ENCODE measurements at regions not wholly inside any gene's neighbourhood (a gene's known extent, or its start where the extent isn't known, plus 50 kb on each side); places are given as distances from the start of the nearest gene placed in this dataset.

DNA sequence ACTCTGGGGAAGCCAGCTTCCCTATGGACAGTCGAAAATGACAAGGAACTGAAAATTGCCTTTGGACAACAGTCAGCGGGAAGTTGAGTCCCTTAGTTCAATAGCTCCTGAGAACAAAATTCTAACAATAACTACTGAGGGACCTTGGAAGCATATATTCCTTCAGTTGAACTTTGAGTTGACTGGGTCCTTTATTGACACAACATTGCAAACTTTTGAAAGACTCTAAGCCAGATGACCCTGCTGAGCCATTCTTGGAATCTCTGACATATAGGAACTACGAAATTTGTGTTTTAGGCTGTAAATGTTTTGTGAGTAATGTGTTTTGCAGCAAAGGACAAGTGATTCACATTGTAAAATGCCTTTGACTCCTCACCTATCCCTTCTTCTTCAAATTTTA, 548.8 kb upstream of the LCORL start (continued):
- TF ChIP-seq TCF12 (IDR thresholded peaks at IDR 0.05; ENCODE audit: low read depth, low read length): no peak
- TF ChIP-seq, protein P1, sequence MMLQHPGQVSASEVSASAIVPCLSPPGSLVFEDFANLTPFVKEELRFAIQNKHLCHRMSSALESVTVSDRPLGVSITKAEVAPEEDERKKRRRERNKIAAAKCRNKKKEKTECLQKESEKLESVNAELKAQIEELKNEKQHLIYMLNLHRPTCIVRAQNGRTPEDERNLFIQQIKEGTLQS (IDR thresholded peaks at IDR 0.05; ENCODE audit: borderline replicate concordance, extremely low read depth, low read depth, low read length): no peak
- no peak for TF ChIP-seq MYB (IDR thresholded peaks at IDR 0.05; ENCODE audit: borderline replicate concordance, low read depth, low read length)
- TF ChIP-seq, protein P2, sequence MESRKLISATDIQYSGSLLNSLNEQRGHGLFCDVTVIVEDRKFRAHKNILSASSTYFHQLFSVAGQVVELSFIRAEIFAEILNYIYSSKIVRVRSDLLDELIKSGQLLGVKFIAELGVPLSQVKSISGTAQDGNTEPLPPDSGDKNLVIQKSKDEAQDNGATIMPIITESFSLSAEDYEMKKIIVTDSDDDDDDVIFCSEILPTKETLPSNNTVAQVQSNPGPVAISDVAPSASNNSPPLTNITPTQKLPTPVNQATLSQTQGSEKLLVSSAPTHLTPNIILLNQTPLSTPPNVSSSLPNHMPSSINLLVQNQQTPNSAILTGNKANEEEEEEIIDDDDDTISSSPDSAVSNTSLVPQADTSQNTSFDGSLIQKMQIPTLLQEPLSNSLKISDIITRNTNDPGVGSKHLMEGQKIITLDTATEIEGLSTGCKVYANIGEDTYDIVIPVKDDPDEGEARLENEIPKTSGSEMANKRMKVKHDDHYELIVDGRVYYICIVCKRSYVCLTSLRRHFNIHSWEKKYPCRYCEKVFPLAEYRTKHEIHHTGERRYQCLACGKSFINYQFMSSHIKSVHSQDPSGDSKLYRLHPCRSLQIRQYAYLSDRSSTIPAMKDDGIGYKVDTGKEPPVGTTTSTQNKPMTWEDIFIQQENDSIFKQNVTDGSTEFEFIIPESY (IDR thresholded peaks at IDR 0.05): no peak

DNA sequence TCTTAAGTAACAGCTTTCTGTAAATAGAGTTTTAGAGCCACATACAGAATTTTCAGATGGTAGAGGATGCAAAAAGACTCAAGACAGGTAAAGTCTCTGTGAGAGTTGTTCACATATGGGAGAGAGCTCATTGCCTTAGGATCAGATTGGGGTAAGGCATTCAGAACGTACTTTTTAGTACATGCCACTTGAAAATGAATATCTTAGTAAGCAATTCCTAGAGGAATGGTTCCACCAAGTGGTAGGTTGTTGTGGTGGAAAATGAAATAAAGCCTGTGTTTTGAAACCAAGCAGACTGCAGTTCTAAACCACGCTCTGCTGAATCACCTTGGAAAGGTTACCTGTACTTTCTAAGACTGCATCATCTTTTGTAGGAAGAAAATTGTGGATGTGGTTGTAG, 547.0 kb upstream of the LCORL start:
- Histone ChIP-seq H3K9ac (ENCODE audit: control insufficient read depth, insufficient read depth, low read length) (no peak overlapping the region), H3K4me2 (ENCODE audit: control insufficient read depth, insufficient read depth) (no peak overlapping the region), H2AFZ (ENCODE audit: control insufficient read depth, low read depth, low read length) (no peak overlapping the region), H3K9me3 (replicated peaks; ENCODE audit: control insufficient read depth, insufficient read depth, low read length) (no peaks in the 10 kb centered on the region), H3K36me3 (ENCODE audit: control insufficient read depth in 2 of 2, insufficient read depth in 2 of 2, low read length in 1 of 2) (no peaks in the 10 kb centered on the region), H3K4me3 (no peak overlapping the region), H3K79me2 (ENCODE audit: control insufficient read depth, insufficient read depth, low read length) (no peaks in the 10 kb centered on the region), H3K4me1 (ENCODE audit: control insufficient read depth, insufficient read depth, low read length) (no peaks in the 10 kb centered on the region), H3K27me3 (replicated peaks in 1 of 2; ENCODE audit: control insufficient read depth in 2 of 2, insufficient read depth in 2 of 2, low read length in 1 of 2) (no peaks in the 10 kb centered on the region; a peak in 1 of 4 replicates), H4K20me1 (ENCODE audit: control insufficient read depth, insufficient read depth) (no peaks in the 10 kb centered on the region), H3K27ac (ENCODE audit: control insufficient read depth, insufficient read depth) (no peak overlapping the region)
- no peak for DNase-seq (ENCODE audit: low read depth, low spot score)
- in situ Hi-C loops (cut with MboI): no loop called here
- WGBS (ENCODE audit: insufficient coverage, insufficient replicate concordance, low lambda C conversion rate, missing lambda C conversion rate): 13% methylated on average over 2 of the region's 2 CpGs
- FAIRE-seq: no peak
- POLR2A ChIA-PET: no interaction called here
- TF ChIP-seq RAD21 (IDR thresholded peaks at IDR 0.05; ENCODE audit: insufficient read depth, low read depth, low read length): peak; percentile 22; the same call in 1 of the 2 replicates
- 0 out of 6 replicates have a peak, but pooled peaks of 1 of the 3 experiments have one; percentile 9 for TF ChIP-seq CTCF (IDR thresholded peaks at IDR 0.05 in 2 of 3, conservative IDR thresholded peaks at IDR 0.05 in 1 of 3; ENCODE audit: control insufficient read depth in 2 of 3, extremely low read depth in 1 of 3, insufficient read depth in 1 of 3, low read depth in 3 of 3, low read length in 3 of 3)
- no peak for TF ChIP-seq SMC3 (IDR thresholded peaks at IDR 0.05; ENCODE audit: borderline replicate concordance, low read length)
- intact Hi-C loops (cut with micrococcal nuclease; ENCODE audit: unreplicated experiment): no loop called here
- ATAC-seq: no peak
- SMC1A ChIA-PET (ENCODE audit: uncharacterized antibody, unreplicated experiment): no interaction called here
- no TSS peak for BruUV-seq (replicated peaks)
- CTCF ChIA-PET: no interaction called here
- RAD21 ChIA-PET (ENCODE audit: unreplicated experiment): no interaction called here

All from GM12878 (cell line).